NCI-H2107 treated with DMSO at 0.1 percent for 48 hours (cell line): ENCODE measurements at regions not wholly inside any gene's neighbourhood (a gene's known extent, or its start where the extent isn't known, plus 50 kb on each side); places are given as distances from the start of the nearest gene placed in this dataset.

ENCODE experiments used
- DNase-seq: peaks from one replicate; lab custom pipeline; 2025; ENCODE audit not compliant: unreplicated experiment; lab: John Stamatoyannopoulos, UW

DNA sequence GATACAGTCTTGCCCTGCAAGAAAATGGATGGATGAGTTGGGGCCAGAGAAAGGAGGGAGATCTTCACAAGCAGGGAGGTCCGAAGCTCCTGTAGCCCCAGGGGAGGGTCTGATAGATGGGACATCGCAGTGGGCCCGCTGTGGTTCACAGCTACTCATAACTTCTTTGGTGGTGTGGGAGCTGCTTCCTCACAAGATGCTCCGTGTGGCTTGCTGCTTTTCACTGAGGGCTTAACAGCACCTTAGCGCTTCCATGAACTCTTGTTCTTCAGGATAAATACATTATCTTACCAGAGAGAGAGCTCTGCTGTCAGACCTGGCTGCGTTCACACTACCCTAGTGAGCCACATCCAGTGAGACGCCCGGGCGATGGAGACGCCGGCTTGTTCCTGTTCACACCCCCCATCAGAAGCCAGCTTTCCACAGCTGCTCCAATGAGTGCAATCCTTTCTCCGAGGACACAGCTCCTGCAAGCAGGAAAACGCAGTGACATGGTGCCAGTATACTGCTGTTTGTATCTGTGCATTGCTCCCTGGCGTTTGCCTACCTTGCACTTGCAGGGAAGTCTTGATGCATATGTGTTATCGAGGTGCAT is 599.8 kb downstream of the AJAP1 start:
- DNase-seq: no peak

DNA sequence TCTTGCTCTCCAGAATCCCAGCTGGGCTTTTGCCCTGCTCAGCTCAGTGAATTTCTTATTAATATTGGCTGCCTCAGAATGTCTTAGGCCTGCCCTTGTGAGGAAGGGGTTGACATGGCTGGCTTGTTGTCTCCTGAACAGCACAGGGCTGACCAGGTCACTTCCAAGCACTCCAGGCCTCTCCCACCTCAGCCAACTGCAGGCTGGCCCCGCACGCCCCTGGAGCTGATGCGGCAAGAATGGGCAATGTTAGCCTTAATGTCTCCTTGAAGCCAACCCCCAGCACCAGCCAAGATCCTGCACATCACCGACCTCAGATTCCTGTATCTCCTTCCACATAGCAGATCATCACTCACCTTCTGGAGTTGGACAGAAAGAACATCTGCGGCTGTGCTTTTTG is 598.6 kb downstream of the AJAP1 start:
- DNase-seq: no peak

DNA sequence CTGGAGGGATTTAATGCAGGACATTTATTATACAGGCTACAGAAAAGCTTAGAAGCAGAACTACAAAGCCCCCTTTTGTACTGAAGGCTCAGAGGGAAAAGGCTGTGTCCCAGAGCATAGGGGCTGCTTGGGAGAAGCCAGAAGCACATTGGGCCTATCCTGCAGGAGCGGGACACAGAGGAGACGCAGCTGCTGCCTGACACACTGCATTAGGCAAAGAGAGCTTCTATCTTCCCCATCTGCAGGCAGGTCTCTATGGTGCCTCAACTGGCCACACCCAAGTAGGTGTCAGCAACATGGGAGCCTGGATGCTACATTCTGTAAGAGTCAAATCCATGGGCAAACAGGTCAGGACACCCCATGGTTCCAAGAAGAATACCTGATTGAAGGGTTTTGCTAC is 595.9 kb downstream of the AJAP1 start:
- no peak for DNase-seq

DNA sequence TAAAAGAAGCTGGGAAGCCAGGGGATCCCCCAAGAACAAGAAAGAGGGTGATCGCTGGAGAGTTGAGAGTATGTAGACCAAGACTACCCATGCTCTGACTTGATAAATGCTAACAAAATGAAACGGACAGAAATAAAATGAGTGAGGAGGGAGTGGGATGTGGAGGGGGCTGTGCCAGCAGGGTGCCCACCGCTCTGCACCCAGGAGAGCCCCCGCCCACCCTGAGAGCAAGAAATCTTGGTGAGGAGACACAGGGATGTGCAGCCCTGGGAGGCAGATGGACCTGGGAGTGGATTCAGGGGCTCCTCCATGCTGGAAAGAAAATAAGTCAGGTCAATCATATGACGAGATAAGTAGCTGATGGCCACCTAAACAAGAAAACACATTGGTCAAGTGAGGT is 590.9 kb downstream of the AJAP1 start:
- no peak for DNase-seq

DNA sequence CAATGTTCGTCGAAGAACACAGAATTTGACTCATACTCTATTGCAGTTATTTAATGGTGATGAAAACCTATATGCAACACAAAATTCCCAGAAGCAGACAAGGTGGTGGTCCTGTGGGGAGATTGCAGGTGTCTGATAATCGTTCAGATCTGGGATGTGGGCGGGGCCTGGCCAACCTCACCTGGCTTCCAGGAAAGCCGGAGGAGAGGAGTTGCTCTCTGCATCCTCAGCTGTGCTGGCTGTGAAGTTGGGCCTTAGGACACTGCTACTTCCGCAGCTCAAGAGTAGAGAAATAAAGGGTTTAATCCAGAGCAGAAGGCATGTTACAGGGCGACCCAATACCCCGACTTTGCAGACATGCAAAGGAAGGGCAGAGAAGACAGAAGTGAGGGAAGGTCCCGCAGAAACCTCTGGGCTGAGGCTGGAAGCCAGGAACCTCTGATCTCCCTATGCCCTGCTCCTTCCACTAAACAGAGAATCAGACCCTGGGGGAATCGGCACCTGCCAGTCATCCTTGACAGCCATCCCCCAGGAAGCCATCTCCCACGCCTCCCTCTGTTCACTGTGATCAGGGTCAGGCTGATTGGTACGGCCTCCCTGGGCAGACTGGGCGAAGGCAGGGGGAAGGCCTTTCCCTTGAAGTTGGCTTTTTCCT is 590.3 kb downstream of the AJAP1 start:
- DNase-seq: no peak

DNA sequence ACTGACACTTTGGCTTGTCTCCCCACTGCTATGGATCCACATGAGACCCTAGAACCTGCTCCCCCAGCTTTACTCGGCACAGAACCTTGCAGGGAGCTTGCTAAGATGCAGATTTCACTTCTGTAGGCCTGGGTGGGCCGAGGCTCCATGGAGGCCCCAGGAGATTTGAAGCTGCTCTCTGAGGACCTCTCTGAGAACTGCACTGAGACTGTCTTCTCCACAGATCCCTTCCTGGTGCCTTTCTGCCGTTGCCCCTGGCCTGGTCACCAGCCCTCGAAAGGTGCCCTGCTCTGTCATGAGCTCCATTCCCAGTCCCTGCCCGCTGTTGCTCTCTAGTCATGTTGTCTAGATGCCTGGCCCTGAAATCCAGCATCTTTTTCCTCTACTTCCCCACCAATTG is 588.4 kb downstream of the AJAP1 start:
- DNase-seq: no peak

DNA sequence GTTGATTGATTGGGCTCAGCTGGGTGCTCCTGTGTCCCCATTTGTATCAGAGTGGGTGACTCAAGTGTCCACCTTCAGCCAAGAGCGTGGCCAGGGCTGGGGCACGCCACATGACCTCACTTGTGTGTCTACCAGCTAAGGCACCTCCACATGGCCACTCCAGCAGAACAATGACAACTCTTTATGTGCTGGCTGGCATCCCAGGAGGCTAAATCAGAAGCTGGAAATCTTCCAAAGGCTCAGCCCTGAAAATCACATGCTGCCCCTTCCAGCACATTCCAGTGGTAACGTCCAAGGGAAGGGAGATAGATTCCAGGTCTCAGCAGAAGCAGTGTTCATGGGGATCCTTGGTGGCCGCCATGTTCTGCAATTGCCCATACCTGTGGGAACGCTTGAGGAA is 585.5 kb downstream of the AJAP1 start:
- no peak for DNase-seq

DNA sequence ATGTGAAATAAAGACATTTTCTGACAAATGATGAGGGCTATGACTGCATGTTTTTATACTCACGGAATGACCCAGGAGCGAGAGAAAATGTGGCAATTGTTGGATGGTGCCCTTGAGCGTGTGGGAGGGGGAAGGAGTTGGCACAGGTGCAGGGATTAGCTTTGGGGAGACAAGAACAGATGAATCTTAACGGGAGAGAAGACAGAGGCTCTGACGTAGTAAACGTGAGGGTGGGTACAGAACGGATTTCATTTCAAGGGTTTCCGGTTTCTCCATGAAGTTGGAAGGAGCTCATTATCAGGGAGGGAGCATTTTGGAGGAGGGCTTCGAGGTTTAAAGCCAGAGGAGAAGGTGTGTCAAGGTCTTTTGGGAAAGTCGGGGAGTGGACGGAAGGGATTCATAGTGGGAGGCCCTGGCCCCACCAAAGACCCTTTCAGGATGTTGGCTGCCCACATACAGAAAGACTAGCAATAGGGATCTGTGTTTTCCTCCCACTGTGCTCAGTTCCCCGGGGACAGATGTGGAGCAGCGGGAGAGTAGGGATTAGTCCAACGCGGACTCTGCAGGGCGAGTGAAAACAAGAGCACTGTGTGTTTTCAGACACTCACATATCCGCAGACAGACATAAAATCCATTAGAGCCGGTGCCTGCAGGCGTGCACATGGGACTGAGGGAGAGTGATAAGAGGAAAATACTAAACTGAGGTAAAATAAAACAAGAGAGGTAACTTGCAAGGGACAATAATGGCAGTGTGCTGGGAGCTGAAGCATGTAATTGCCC is 584.1 kb downstream of the AJAP1 start:
- DNase-seq: no peak

DNA sequence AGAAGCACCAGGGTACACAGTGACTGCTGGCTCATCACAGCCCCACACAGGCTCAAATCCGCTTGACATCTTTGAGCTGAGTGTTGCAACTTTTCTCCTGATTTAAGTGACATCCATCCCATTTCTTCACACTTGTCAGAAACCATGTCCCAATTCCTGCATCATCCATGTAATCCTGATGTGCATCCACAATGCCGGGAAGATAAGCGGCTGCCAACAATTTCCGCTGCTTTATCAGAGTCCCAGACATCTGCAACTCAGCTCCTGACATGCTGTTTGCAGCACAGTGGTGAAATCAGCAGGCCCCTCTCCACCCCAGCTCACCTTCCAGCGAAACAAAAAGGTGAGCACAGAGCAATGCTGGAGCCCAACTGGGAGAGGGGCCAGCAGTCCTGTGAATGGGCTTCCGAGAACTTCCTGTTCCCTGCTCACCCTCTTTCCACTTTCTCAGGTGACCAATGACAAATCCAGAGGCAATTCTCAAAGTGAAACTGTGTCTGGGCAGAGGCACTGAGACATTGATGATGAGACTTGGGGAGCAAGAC is 581.0 kb downstream of the AJAP1 start:
- DNase-seq: no peak

DNA sequence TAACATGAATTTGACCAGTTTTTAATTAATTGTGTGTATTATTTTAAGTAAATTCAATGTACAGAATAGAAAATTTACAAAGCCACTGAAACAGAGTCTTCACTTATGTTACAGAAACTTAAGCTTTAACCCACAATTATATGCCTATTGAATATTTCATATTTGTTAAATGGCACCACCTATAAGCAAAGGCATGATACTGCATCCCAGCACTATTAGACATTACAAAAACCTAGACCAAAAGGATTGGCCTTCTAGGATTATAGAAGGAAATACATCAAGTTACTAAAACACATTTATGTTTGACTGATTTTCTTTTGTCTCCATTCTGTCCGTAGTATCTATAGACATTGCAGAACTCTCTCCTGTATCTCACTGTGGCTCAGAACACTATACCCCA is 578.1 kb downstream of the AJAP1 start:
- no peak for DNase-seq

DNA sequence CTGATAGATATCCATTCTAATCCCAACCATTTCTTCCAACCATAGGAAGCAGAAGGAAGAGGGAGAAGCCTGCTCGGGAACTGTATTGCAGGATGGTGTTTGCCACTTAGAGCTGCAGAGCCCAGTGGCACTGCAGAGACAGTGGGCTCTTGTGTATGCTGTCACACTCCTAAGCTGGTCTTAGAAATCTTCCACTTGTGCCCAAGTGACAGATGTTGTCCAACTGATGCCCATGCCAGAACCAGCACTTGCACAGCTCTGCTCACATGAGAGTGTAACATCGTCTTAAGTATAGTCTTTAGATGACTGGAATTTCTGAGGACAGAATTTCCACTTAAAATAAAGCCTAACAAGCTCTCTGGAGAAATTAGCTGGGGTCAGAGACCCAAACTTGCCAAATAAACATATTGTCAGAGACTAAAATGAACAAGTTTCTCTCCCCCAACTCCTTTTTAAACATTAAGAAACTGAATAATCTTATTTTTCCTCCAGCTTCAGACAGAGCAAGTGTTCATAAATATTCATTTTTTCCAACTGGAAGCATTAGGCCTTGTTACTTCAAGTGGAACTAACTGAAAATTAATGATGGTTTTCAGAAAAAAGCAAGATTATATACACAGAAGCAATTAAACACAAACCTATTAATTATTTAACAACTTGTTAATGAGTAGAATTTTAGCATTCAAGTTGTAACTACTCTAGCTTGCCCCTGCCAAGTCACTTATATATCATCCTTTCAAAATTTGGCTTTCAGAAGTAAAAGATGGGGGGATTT is 577.3 kb downstream of the AJAP1 start:
- DNase-seq: no peak

DNA sequence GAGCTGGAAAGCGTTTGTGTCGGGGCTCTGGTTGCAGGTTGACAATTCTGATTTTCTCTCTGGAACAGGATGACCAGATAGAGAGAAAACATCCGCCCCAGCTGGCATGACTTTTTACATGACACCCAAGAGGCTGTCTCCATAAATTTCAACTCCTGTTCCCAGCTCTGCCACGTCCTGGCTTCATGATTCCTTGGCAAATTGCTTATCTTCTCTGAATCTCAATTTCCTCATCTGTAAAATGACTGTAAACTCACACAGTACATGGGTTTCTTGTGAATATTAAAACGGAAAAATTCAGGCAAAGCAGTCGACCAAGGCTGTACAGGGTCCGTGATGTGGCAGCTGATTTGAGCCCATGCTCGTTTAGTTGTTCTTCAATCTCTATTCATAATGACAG is 572.7 kb downstream of the AJAP1 start:
- no peak for DNase-seq

DNA sequence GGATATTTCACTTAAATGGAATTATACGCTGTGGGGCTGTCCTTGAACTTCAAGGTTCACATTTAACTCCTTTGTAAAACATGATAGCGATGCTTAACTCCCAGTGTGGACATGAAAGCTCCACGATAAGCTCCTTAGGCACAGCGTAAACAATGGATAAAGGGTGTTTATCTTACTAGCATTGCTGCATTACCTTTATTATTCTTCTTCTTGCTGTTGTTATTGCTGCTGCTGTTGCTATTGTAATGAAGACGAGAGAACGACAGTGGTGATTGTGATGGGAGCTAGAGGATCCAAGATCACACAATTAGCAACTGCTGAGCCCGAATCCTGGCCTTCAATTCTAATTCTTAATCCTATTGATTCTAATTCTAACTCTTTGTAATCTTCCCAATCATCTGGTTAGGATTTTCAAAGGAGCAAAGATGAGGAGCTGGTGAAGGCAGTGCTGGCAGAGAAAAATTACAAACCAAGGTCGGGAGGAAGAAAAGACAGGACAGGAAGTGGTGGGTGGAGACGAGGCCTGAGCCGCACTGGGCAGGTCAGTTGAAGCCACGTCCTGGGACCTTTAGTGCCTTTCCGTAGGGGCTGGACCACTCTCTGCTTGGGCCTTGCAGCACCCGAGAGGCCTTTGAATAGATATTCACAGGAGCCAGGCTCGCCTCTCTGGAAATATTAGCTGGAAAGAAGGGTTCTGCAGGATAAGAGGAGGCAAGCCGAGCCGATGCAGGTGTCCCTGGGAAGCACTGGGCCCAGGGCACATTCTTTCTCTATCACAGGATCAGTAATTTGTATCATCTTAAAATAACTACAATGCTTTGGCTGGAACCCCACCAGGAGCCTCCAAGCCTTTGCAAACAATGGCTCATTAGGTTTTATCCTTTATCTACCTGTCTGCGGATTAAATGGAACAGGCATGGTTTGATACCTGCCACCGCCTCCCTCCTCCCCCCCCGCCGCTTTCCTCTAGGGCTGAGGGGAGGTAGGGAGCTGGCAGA is 571.6 kb downstream of the AJAP1 start:
- no peak for DNase-seq

DNA sequence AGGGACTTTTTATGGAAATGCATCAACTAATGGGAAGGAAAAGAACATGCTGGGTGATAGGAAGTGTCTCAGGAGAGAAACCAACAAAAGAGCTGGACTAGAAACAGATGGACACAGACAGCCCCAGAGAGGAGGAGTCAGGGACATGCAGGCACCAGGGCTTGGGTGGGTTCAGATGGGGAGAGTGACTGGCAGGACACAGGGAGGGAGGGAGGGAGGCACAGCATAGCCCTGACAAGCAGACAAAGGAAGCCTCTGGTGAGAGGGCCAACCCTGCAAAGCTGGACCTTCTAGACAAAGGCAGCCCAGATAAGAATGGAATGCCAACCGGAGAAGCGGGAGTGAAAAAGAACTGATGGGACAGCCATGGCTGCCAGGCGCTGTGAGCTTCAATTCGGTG is 568.8 kb downstream of the AJAP1 start:
- no peak for DNase-seq

DNA sequence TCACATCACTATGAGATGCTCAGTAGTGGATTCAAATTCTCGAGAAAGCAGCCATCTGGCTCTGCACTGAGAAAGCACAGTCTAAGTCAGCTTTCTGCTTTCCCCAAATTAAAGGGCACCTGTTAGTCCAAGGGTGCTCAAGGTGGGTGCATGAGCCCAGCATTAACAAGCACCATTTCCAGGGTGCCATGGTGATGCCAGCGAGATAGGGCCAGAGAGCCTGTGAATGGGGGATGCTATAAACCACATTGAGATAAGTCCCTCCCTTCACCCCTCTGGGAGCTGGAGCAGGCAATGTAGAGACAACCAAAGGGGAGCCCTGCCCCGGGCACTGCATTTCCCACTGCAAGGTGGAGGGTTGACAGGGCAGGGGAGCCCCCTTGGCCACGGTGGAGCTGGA is 568.2 kb downstream of the AJAP1 start:
- DNase-seq: no peak

DNA sequence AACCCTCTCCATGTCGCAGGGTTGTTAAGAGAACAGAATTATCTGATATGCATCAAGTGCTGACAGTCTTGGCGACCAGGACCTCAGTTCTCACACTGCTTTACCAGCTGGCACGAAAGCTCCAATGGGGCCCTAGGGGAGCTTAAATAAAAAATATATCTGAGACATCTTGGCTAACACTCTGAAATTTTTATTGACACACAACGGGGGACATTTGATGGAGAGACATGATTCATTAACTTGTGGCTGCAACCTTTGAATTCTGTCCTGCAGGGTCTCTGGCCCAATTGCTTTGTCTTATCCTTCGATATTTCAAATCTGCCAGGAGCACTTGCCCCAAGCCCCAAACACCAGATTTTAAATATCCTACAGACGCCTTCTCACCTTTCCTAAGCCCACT is 567.0 kb downstream of the AJAP1 start:
- DNase-seq: no peak

DNA sequence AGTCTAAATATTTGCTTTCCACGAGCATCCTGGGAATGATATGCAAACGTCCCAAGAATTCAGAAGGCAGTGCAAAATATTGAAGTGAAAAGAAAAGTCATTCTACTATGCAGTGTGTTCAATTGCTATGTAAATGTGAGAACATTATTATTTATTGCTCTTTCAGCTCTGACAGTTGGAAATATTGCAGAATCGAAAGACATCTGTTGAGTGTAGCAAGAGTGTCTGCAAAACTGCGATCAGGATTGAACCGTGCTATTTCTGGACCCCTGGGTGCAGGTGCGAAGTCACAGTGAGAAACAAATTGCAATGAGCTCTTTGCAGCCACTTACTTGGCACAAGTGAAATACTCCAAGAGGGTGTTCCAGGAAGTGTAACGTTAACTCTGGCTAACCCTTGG is 566.4 kb downstream of the AJAP1 start:
- DNase-seq: no peak

DNA sequence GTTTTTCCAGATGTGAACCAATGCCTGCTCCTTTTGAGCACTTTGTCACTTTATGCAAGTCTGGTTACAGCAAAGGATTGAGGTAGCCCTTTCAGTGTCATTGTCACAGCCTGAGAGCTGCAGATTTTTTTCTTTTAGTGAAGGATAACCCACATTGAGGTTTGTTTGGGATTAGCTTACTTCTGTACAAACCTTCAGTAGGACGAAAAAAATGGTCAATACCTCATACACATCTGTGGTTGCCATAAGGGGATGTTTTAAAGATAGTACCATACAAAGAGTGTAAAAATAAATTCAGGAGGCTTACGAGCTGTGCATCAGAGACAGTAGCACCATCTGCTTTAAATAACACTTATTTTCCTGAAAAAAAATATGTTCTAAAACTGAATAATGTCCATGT is 566.0 kb downstream of the AJAP1 start:
- DNase-seq: no peak

DNA sequence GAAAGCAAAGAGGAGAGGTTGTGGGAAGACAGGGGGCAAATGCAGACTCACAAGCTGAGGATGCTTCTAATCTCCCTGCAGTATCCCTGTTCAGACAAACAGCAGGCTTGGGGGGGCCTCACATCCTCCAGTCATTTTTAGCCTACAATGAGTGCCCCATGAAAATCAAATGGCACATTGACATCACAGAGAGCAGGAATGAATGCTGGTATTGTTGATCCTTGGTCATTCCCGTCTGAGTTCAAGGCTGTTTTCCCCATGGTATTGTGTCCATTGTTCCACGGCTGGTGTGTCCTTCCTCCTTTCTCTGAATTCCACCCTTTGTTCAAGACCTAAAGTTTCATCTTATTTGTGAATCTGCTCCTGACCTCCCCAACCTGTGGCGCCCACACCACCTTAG is 545.6 kb downstream of the AJAP1 start:
- DNase-seq: no peak

DNA sequence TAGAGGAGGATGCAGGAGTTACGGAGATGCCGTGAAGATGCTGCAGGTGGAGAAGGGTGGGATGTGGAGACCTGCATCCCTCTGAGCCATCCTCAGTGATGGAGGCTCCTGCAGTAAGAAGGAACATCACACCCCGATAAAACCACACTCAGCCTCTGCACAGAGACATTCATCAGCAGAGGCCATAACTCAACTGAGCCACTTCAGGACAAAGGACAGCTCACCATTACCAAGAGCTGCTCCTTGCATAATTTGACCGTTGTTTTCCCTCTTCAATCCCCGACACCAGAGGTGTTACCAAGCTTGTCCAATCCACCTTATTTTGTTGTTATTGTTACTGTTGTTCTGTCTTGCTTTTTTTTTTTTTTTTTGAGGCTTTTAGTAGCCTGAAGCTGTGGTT is 543.9 kb downstream of the AJAP1 start:
- no peak for DNase-seq
